ENCODE measurements at regions not wholly inside any gene's neighbourhood (a gene's known extent, or its start where the extent isn't known, plus 50 kb on each side); places are given as distances from the start of the nearest gene placed in this dataset.

- no peaks in the 10 kb centered on the region for H3K9me2 ChIP-seq
- H3K4me2 ChIP-seq, result no peak overlapping the region
- H3K27me3 ChIP-seq (ENCODE audit: insufficient read depth), result no peaks in the 10 kb centered on the region
- no peak overlapping the region for H3K27ac ChIP-seq (ENCODE audit: low read depth in 2 of 2, low read length in 1 of 2)
- ChIA-PET CTCF (interaction anchor here (0.7 to 1.2 kb wide), 3 partner anchors 9 to 199 kb away, joined by 3 read pairs; no protein-coding TSS in a partner anchor), POLR2A (interaction anchor here (0.6 kb wide), 1 partner anchor 18 kb away, joined by 5 read pairs; no protein-coding TSS in a partner anchor)
- H4K20me1 ChIP-seq (ENCODE audit: insufficient read depth), result no peaks in the 10 kb centered on the region
- no peak for TF ChIP-seq SMC3 (IDR thresholded peaks at IDR 0.05; ENCODE audit: low read depth, low read length)
- TF ChIP-seq NFIC (IDR thresholded peaks at IDR 0.05; ENCODE audit: borderline replicate concordance), result peak; percentile 25; the same call in 1 of the 2 replicates
- no peak for TF ChIP-seq IRF3 (IDR thresholded peaks at IDR 0.05; ENCODE audit: low read depth, low read length)
- no peak for TF ChIP-seq MXI1 (IDR thresholded peaks at IDR 0.05; ENCODE audit: low read depth, low read length)
- no peak for TF ChIP-seq GATA2 (CRISPR knock-in tag; IDR thresholded peaks at IDR 0.05)
- TF ChIP-seq REST (IDR thresholded peaks at IDR 0.05; ENCODE audit: low read depth, low read length), result no peak
- H3K9me3 ChIP-seq, result no peaks in the 10 kb centered on the region
- no peak overlapping the region for H2AFZ ChIP-seq (ENCODE audit: low read depth)
- H3K9ac ChIP-seq, result no peak overlapping the region
- WGBS (ENCODE audit: low lambda C conversion rate), result 75% methylated on average over 2 of the region's 2 CpGs
- DNase-seq, result no peak
- no peaks in the 10 kb centered on the region for H3K79me2 ChIP-seq (ENCODE audit: insufficient read depth)
- H3K36me3 ChIP-seq (replicated peaks in 1 of 2; ENCODE audit: control insufficient read depth in 1 of 2, insufficient read depth in 2 of 2, low read length in 1 of 2), result no peaks in the 10 kb centered on the region
- H3K4me1 ChIP-seq (ENCODE audit: control insufficient read depth in 1 of 2, insufficient read depth in 2 of 2, low read depth in 1 of 2, low read length in 1 of 2), result peaks cover 0 to 7% of the 10 kb centered on the region in 2 experiments; a peak in 1 of 4 replicates
- no peak overlapping the region for H3K4me3 ChIP-seq (ENCODE audit: low read depth in 2 of 2, low read length in 1 of 2)
- H3F3A ChIP-seq (replicated peaks; ENCODE audit: insufficient read depth), result no peaks in the 10 kb centered on the region
Measured at GRCh38 chr2:201959626-201960025, 74.0 kb upstream of the FZD7 start.

- ChIA-PET CTCF (interaction anchor here (0.7 to 1.0 kb wide), 2 partner anchors 8 to 10 kb away, joined by 3 read pairs; no protein-coding TSS in a partner anchor), POLR2A (no interaction called here)
- no peaks in the 10 kb centered on the region for H3K9me2 ChIP-seq
- H2AFZ ChIP-seq (ENCODE audit: low read depth), result no peak overlapping the region
- no peak overlapping the region for H3K4me2 ChIP-seq
- H3K4me3 ChIP-seq (ENCODE audit: low read depth in 2 of 2, low read length in 1 of 2), result no peak overlapping the region
- H3K27me3 ChIP-seq (ENCODE audit: insufficient read depth), result no peaks in the 10 kb centered on the region
- no peaks in the 10 kb centered on the region for H3F3A ChIP-seq (replicated peaks; ENCODE audit: insufficient read depth)
- H4K20me1 ChIP-seq (ENCODE audit: insufficient read depth), result no peaks in the 10 kb centered on the region
- no peak for DNase-seq
- peaks cover 5 to 7% of the 10 kb centered on the region in 2 experiments; a peak in 2 of 4 replicates for H3K4me1 ChIP-seq (ENCODE audit: control insufficient read depth in 1 of 2, insufficient read depth in 2 of 2, low read depth in 1 of 2, low read length in 1 of 2)
- WGBS (ENCODE audit: low lambda C conversion rate), result 86% methylated on average over 7 of the region's 7 CpGs
- 0 out of 4 replicates have a peak overlapping the region, but pooled peaks of 1 of the 2 experiments have one; percentile 13 for H3K27ac ChIP-seq (ENCODE audit: low read depth in 2 of 2, low read length in 1 of 2)
- H3K79me2 ChIP-seq (ENCODE audit: insufficient read depth), result no peaks in the 10 kb centered on the region
- no peak overlapping the region for H3K9ac ChIP-seq
- TF ChIP-seq MEF2A (IDR thresholded peaks at IDR 0.05; ENCODE audit: borderline replicate concordance, low read depth) (no peak), EZH2phosphoT487 (IDR thresholded peaks at IDR 0.05; ENCODE audit: borderline replicate concordance, low read depth) (no peak), FOSL2 (IDR thresholded peaks at IDR 0.05; ENCODE audit: borderline replicate concordance, low read depth) (no peak), ELF1 (IDR thresholded peaks at IDR 0.05) (no peak), IRF3 (IDR thresholded peaks at IDR 0.05; ENCODE audit: low read depth, low read length) (no peak), NRF1 (IDR thresholded peaks at IDR 0.05; ENCODE audit: low read depth, low read length) (no peak), POLR2AphosphoS5 (IDR thresholded peaks at IDR 0.05; ENCODE audit: low read depth, low read length) (no peak), GABPA (IDR thresholded peaks at IDR 0.05; ENCODE audit: low read depth) (no peak), TCF12 (IDR thresholded peaks at IDR 0.05) (no peak), NFIC (IDR thresholded peaks at IDR 0.05; ENCODE audit: borderline replicate concordance) (no peak), YY1 (IDR thresholded peaks at IDR 0.05; ENCODE audit: low read depth) (no peak), RCOR1 (IDR thresholded peaks at IDR 0.05; ENCODE audit: low read length) (no peak), RXRA (IDR thresholded peaks at IDR 0.05; ENCODE audit: borderline replicate concordance, low read depth) (no peak), CHD2 (IDR thresholded peaks at IDR 0.05; ENCODE audit: low read length, partially characterized antibody) (no peak), ZBTB33 (IDR thresholded peaks at IDR 0.05; ENCODE audit: borderline replicate concordance, low read depth) (no peak), MXI1 (IDR thresholded peaks at IDR 0.05; ENCODE audit: low read depth, low read length) (no peak)
- H3K9me3 ChIP-seq, result no peaks in the 10 kb centered on the region
- H3K36me3 ChIP-seq (replicated peaks in 1 of 2; ENCODE audit: control insufficient read depth in 1 of 2, insufficient read depth in 2 of 2, low read length in 1 of 2), result no peaks in the 10 kb centered on the region
Measured at GRCh38 chr2:201960305-201960704, 73.3 kb upstream of the FZD7 start.

Data from SK-N-SH (cell line).